Body of pancreas (tissue), 4 donors: ENCODE measurements at regions not wholly inside any gene's neighbourhood (a gene's known extent, or its start where the extent isn't known, plus 50 kb on each side); places are given as distances from the start of the nearest gene placed in this dataset.

ENCODE experiments used
- CTCF ChIP-seq, 7 experiments: fragments of 450-650 bp in 4 of 7; fragments of 200-600 bp in 3 of 7; sonication (generic) in 3 of 7; IDR thresholded peaks; one replicate each; pipeline ENCODE4 v1.5.1; 2016 to 2019; ENCODE audit warnings: antibody characterized with exemption in 7 of 7
- POLR2A ChIP-seq, 3 donors: fragments of 450-650 bp; IDR thresholded peaks; one replicate each; pipeline ENCODE4 v1.6.1; 2016; ENCODE audit warnings: antibody characterized with exemption in 3 of 3, mild to moderate bottlenecking in 2 of 3

- no peak for TF ChIP-seq CTCF (IDR thresholded peaks at IDR 0.05)
- TF ChIP-seq POLR2A (IDR thresholded peaks at IDR 0.05): no peak
Observed at GRCh38 chr6:165760126-165760802, 97.2 kb upstream of the PDE10A start.
